ENCODE measurements at regions not wholly inside any gene's neighbourhood (a gene's known extent, or its start where the extent isn't known, plus 50 kb on each side); places are given as distances from the start of the nearest gene placed in this dataset.
A peak's percentile ranks its signal among the peaks of the same experiment; 100 is the strongest.
"Not testable (repeated sequence)": the region's sequence is repeated elsewhere in the genome, so short reads cannot be mapped to it uniquely, and the experiment has no call there.

- DNase-seq: no peak
- ATAC-seq (ENCODE audit: low FRiP score in 2 of 2): no peak
- no peaks in the 10 kb centered on the region for H3K36me3 ChIP-seq
- H3K9me3 ChIP-seq: no peaks in the 10 kb centered on the region
- WGBS, 2 donors: 66 to 75% methylated on average over 4 of the region's 4 CpGs
- TF ChIP-seq POLR2A (IDR thresholded peaks at IDR 0.05) (no peak), POLR2AphosphoS5 (IDR thresholded peaks at IDR 0.05) (no peak), CTCF (IDR thresholded peaks at IDR 0.05) (no peak), EP300 (IDR thresholded peaks at IDR 0.05) (no peak)
- no peak overlapping the region for H3K27ac ChIP-seq
- no peaks in the 10 kb centered on the region for H3K4me1 ChIP-seq
- no peaks in the 10 kb centered on the region for H3K27me3 ChIP-seq
- no peak overlapping the region for H3K4me3 ChIP-seq
Observed at GRCh38 chr10:28906415-28906814, 229.1 kb downstream of the BAMBI start.

GRCh38 chr10:28906934-28907333 lies 229.6 kb downstream of the BAMBI start:
- DNase-seq (no peak), ATAC-seq (ENCODE audit: low FRiP score in 2 of 2) (no peak)
- WGBS, 2 donors: 96% methylated on average over 3 of the region's 3 CpGs
- Histone ChIP-seq H3K36me3 (no peaks in the 10 kb centered on the region), H3K4me3 (no peak overlapping the region), H3K9me3 (no peaks in the 10 kb centered on the region), H3K27me3 (no peaks in the 10 kb centered on the region), H3K4me1 (no peaks in the 10 kb centered on the region), H3K27ac (no peak overlapping the region)
- no peak for TF ChIP-seq EP300 (IDR thresholded peaks at IDR 0.05)
- TF ChIP-seq POLR2AphosphoS5 (IDR thresholded peaks at IDR 0.05): no peak
- no peak for TF ChIP-seq POLR2A (IDR thresholded peaks at IDR 0.05)
- TF ChIP-seq CTCF (IDR thresholded peaks at IDR 0.05): no peak

- no peak for DNase-seq
- no peaks in the 10 kb centered on the region for H3K36me3 ChIP-seq
- 84 to 92% methylated on average over 5 of the region's 5 CpGs for WGBS, 2 donors
- H3K9me3 ChIP-seq: no peaks in the 10 kb centered on the region
- H3K4me1 ChIP-seq: no peaks in the 10 kb centered on the region
- H3K27me3 ChIP-seq: no peaks in the 10 kb centered on the region
- TF ChIP-seq EP300 (IDR thresholded peaks at IDR 0.05) (no peak), POLR2AphosphoS5 (IDR thresholded peaks at IDR 0.05) (no peak), CTCF (IDR thresholded peaks at IDR 0.05) (no peak), POLR2A (IDR thresholded peaks at IDR 0.05) (no peak)
- H3K4me3 ChIP-seq: no peak overlapping the region
- H3K27ac ChIP-seq: no peak overlapping the region
- no peak for ATAC-seq (ENCODE audit: low FRiP score in 2 of 2)
Observed at GRCh38 chr10:28909875-28910274, 232.6 kb downstream of the BAMBI start.

- no peaks in the 10 kb centered on the region for H3K4me1 ChIP-seq
- no peaks in the 10 kb centered on the region for H3K9me3 ChIP-seq
- ATAC-seq (ENCODE audit: low FRiP score in 2 of 2): peak in 1 of 2 donors; percentile 72
- WGBS, 2 donors: 49 to 54% methylated on average over 3 of the region's 3 CpGs
- H3K4me3 ChIP-seq: no peak overlapping the region
- TF ChIP-seq CTCF (IDR thresholded peaks at IDR 0.05): no peak
- no peak for TF ChIP-seq POLR2A (IDR thresholded peaks at IDR 0.05)
- no peak for TF ChIP-seq EP300 (IDR thresholded peaks at IDR 0.05)
- TF ChIP-seq POLR2AphosphoS5 (IDR thresholded peaks at IDR 0.05): no peak
- H3K27me3 ChIP-seq: no peaks in the 10 kb centered on the region
- no peak overlapping the region for H3K27ac ChIP-seq
- H3K36me3 ChIP-seq: no peaks in the 10 kb centered on the region
- no peak for DNase-seq
Observed at GRCh38 chr10:28910956-28911355, 233.6 kb downstream of the BAMBI start.

- H3K4me3 ChIP-seq; H3K27me3 ChIP-seq; H3K27ac ChIP-seq; ATAC-seq (ENCODE audit: low FRiP score in 2 of 2); H3K4me1 ChIP-seq; DNase-seq; H3K36me3 ChIP-seq; H3K9me3 ChIP-seq: not testable (repeated sequence)
- WGBS, 2 donors: 82 to 84% methylated on average over 8 of the region's 8 CpGs
Observed at GRCh38 chr10:28911511-28911910, 234.2 kb downstream of the BAMBI start.
